ENCODE measurements at regions not wholly inside any gene's neighbourhood (a gene's known extent, or its start where the extent isn't known, plus 50 kb on each side); places are given as distances from the start of the nearest gene placed in this dataset.

GRCh38 chr3:64970634-64971033 lies 282.8 kb upstream of the ADAMTS9 start:
- Histone ChIP-seq H3K27ac (ENCODE audit: low read depth, low read length) (no peak overlapping the region), H3K4me3 (replicated peaks in 1 of 2; ENCODE audit: low read depth in 1 of 2, low read length in 2 of 2) (no peak overlapping the region), H3K9me2 (ENCODE audit: insufficient read depth) (no peaks in the 10 kb centered on the region), H3K4me2 (ENCODE audit: low read length) (no peak overlapping the region), H4K20me1 (ENCODE audit: insufficient read depth) (no peaks in the 10 kb centered on the region), H2AFZ (ENCODE audit: low read depth, low read length, poor library complexity, severe bottlenecking) (no peak overlapping the region), H3K27me3 (ENCODE audit: insufficient read depth, low read length) (no peaks in the 10 kb centered on the region; the same call in 1 of the 2 replicates), H3K79me2 (ENCODE audit: insufficient read depth, low read length) (no peaks in the 10 kb centered on the region), H3K9me3 (ENCODE audit: control insufficient read depth in 1 of 2, insufficient read depth in 1 of 2, low read depth in 1 of 2, low read length in 2 of 2) (no peaks in the 10 kb centered on the region), H3K36me3 (ENCODE audit: control insufficient read depth in 1 of 2, insufficient read depth in 2 of 2, low read length in 2 of 2) (no peaks in the 10 kb centered on the region), H3K4me1 (ENCODE audit: control insufficient read depth in 1 of 2, insufficient read depth in 2 of 2, low read length in 2 of 2) (no peaks in the 10 kb centered on the region), H3K9ac (ENCODE audit: low read length) (no peak overlapping the region)
- RAD21 ChIA-PET (ENCODE audit: low non-redundant PET in 1 of 2, low total read pairs in 2 of 2, uncharacterized antibody in 2 of 2, unreplicated experiment in 2 of 2), result no interaction called here
- TF ChIP-seq SRF (IDR thresholded peaks at IDR 0.05; ENCODE audit: low read depth) (no peak), MAX (IDR thresholded peaks at IDR 0.05) (no peak), SIN3A (IDR thresholded peaks at IDR 0.05; ENCODE audit: low read depth) (no peak), CBX3 (IDR thresholded peaks at IDR 0.05; ENCODE audit: low read depth) (no peak), SP1 (IDR thresholded peaks at IDR 0.05; ENCODE audit: low read depth) (no peak), CEBPB (IDR thresholded peaks at IDR 0.05; ENCODE audit: low read depth) (no peak), ZNF274 (IDR thresholded peaks at IDR 0.05; ENCODE audit: low read depth, low read length) (no peak), POLR2A (IDR thresholded peaks at IDR 0.05; ENCODE audit: borderline replicate concordance, extremely low read depth, insufficient read depth, insufficient read length) (no peak)
- CTCF ChIA-PET, result no interaction called here
- ATAC-seq (no peak), DNase-seq (ENCODE audit: low read depth, low spot score) (no peak)
- intact Hi-C loops (cut with micrococcal nuclease), result no loop called here
- POLR2A ChIA-PET, result no interaction called here
- BruUV-seq (replicated peaks), result no TSS peak

GRCh38 chr3:64961301-64961700 lies 273.5 kb upstream of the ADAMTS9 start:
- Histone ChIP-seq H3K36me3 (ENCODE audit: control insufficient read depth in 1 of 2, insufficient read depth in 2 of 2, low read length in 2 of 2) (no peaks in the 10 kb centered on the region), H3K4me2 (ENCODE audit: low read length) (no peak overlapping the region), H4K20me1 (ENCODE audit: insufficient read depth) (no peaks in the 10 kb centered on the region), H3K9me2 (ENCODE audit: insufficient read depth) (no peaks in the 10 kb centered on the region), H3K79me2 (ENCODE audit: insufficient read depth, low read length) (no peaks in the 10 kb centered on the region), H3K4me3 (replicated peaks in 1 of 2; ENCODE audit: low read depth in 1 of 2, low read length in 2 of 2) (no peak overlapping the region), H3K9me3 (ENCODE audit: control insufficient read depth in 1 of 2, insufficient read depth in 1 of 2, low read depth in 1 of 2, low read length in 2 of 2) (no peaks in the 10 kb centered on the region), H3K4me1 (ENCODE audit: control insufficient read depth in 1 of 2, insufficient read depth in 2 of 2, low read length in 2 of 2) (no peaks in the 10 kb centered on the region), H3K27ac (ENCODE audit: low read depth, low read length) (no peak overlapping the region), H3K27me3 (ENCODE audit: insufficient read depth, low read length) (no peaks in the 10 kb centered on the region), H2AFZ (ENCODE audit: low read depth, low read length, poor library complexity, severe bottlenecking) (no peak overlapping the region), H3K9ac (ENCODE audit: low read length) (no peak overlapping the region)
- DNase-seq (ENCODE audit: low read depth, low spot score) (no peak), ATAC-seq (no peak)
- CTCF ChIA-PET, result no interaction called here
- no TSS peak for BruUV-seq (replicated peaks)
- RAD21 ChIA-PET (ENCODE audit: low non-redundant PET in 1 of 2, low total read pairs in 2 of 2, uncharacterized antibody in 2 of 2, unreplicated experiment in 2 of 2), result no interaction called here
- POLR2A ChIA-PET, result no interaction called here
- intact Hi-C loops (cut with micrococcal nuclease), result no loop called here
- TF ChIP-seq TCF7L2 (IDR thresholded peaks at IDR 0.05; ENCODE audit: borderline replicate concordance, extremely low read depth, insufficient read depth, insufficient read length), result no peak
- TF ChIP-seq EGR1 (IDR thresholded peaks at IDR 0.05; ENCODE audit: low read depth), result no peak
- no peak for TF ChIP-seq EZH2 (IDR thresholded peaks at IDR 0.05)
- TF ChIP-seq FOSL1 (IDR thresholded peaks at IDR 0.05; ENCODE audit: low read depth), result no peak
- no peak for TF ChIP-seq MAX (IDR thresholded peaks at IDR 0.05)
- TF ChIP-seq ELF1 (IDR thresholded peaks at IDR 0.05; ENCODE audit: borderline replicate concordance, low read depth), result no peak
- no peak for TF ChIP-seq POLR2A (IDR thresholded peaks at IDR 0.05; ENCODE audit: borderline replicate concordance, extremely low read depth, insufficient read depth, insufficient read length)
- TF ChIP-seq CTCF (IDR thresholded peaks at IDR 0.05 in 2 of 3, conservative IDR thresholded peaks at IDR 0.05 in 1 of 3; ENCODE audit: borderline replicate concordance in 1 of 3, insufficient read depth in 1 of 3, low read depth in 2 of 3, low read length in 2 of 3), result no peak
- TF ChIP-seq SIN3A (IDR thresholded peaks at IDR 0.05; ENCODE audit: low read depth), result no peak
- no peak for TF ChIP-seq ZFX (IDR thresholded peaks at IDR 0.05)
- no peak for TF ChIP-seq RAD21 (IDR thresholded peaks at IDR 0.05; ENCODE audit: low read depth)
- no peak for TF ChIP-seq ZBTB33 (IDR thresholded peaks at IDR 0.05; ENCODE audit: extremely low read depth, insufficient replicate concordance, low read length)
